Ishikawa (cell line): ENCODE measurements at regions not wholly inside any gene's neighbourhood (a gene's known extent, or its start where the extent isn't known, plus 50 kb on each side); places are given as distances from the start of the nearest gene placed in this dataset.

Experiments used
- EGR1 ChIP-seq: IDR thresholded peaks from 2 replicates; pipeline ENCODE4 v1.6.1; 2012
- FOXM1 ChIP-seq: IDR thresholded peaks from 2 replicates; pipeline ENCODE4 v1.6.1; 2012; ENCODE audit warnings: low read depth, borderline replicate concordance
- MAX ChIP-seq: IDR thresholded peaks from 2 replicates; pipeline ENCODE4 v1.6.1; 2012
- NFIC ChIP-seq: IDR thresholded peaks from 2 replicates; pipeline ENCODE4 v1.6.1; 2012
- TEAD4 ChIP-seq: IDR thresholded peaks from 2 replicates; pipeline ENCODE4 v1.6.1; 2012
- YY1 ChIP-seq: IDR thresholded peaks from 2 replicates; pipeline ENCODE4 v1.6.1; 2012; ENCODE audit warnings: low read depth

GRCh38 chr4:155474758-155475157 lies 98.0 kb upstream of the MAP9 start:
- TF ChIP-seq NFIC = no peak
- TF ChIP-seq EGR1 = no peak
- TF ChIP-seq YY1 = no peak
- TF ChIP-seq FOXM1 = no peak
- TF ChIP-seq TEAD4 = no peak
- TF ChIP-seq MAX = no peak
